ENCODE measurements at regions not wholly inside any gene's neighbourhood (a gene's known extent, or its start where the extent isn't known, plus 50 kb on each side); places are given as distances from the start of the nearest gene placed in this dataset.

DNA sequence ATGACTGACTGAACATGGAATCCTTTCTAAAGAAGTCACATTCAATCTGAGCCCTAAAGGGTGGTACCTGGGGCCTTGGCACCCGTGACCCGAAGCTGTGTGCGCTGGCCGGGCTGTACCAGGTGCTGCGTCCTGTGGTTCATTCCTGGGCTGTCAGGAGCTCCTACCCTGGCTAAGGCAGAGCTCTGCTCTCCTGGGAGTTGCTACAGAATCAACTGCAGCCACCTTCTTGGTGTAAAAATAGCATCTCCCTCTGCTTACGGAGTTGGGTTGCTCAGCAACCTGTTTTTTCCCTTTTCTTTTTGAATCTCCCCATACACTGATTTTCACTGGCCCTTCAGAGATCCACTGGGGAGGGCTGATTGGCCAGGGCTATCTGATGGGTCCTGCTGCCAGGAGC lies 236.6 kb upstream of the PDE10A start:
- H3K27ac ChIP-seq (ENCODE audit: low read depth in 1 of 2, low read length in 2 of 2) = no peak overlapping the region
- no peaks in the 10 kb centered on the region for H3K36me3 ChIP-seq (replicated peaks in 1 of 2; ENCODE audit: control insufficient read depth in 1 of 2, insufficient read depth in 2 of 2, low read length in 2 of 2)
- Mint-ChIP-seq H3K9me3 (peaks cover 0 to 4% (median 2%) of the 10 kb centered on the region in 7 donors), H3K4me3 (no peak overlapping the region), H3K36me3 (no peaks in the 10 kb centered on the region), H3K27ac (peak overlapping the region in 1 of 7 donors; percentile 11), H3K27me3 (ENCODE audit: low read depth in 3 of 3) (peaks cover 2 to 4% (median 3%) of the 10 kb centered on the region in 3 donors), H3K4me1 (no peaks in the 10 kb centered on the region)
- no peak overlapping the region for H3K4me3 ChIP-seq (replicated peaks in 1 of 3; ENCODE audit: low read depth in 2 of 3, low read length in 3 of 3)
- TF ChIP-seq, protein P1, sequence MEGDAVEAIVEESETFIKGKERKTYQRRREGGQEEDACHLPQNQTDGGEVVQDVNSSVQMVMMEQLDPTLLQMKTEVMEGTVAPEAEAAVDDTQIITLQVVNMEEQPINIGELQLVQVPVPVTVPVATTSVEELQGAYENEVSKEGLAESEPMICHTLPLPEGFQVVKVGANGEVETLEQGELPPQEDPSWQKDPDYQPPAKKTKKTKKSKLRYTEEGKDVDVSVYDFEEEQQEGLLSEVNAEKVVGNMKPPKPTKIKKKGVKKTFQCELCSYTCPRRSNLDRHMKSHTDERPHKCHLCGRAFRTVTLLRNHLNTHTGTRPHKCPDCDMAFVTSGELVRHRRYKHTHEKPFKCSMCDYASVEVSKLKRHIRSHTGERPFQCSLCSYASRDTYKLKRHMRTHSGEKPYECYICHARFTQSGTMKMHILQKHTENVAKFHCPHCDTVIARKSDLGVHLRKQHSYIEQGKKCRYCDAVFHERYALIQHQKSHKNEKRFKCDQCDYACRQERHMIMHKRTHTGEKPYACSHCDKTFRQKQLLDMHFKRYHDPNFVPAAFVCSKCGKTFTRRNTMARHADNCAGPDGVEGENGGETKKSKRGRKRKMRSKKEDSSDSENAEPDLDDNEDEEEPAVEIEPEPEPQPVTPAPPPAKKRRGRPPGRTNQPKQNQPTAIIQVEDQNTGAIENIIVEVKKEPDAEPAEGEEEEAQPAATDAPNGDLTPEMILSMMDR (IDR thresholded peaks at IDR 0.05) = no peak
- no peak for DNase-seq
- H3K4me1 ChIP-seq (ENCODE audit: control insufficient read depth in 1 of 2, insufficient read depth in 2 of 2, low read length in 2 of 2) = no peaks in the 10 kb centered on the region
- no peaks in the 10 kb centered on the region for H3K27me3 ChIP-seq (ENCODE audit: control insufficient read depth in 2 of 2, insufficient read depth in 2 of 2, low read length in 2 of 2)
- 76% methylated on average over 5 of the region's 6 CpGs for WGBS (ENCODE audit: insufficient coverage)
- no peak overlapping the region for H2AFZ ChIP-seq (ENCODE audit: insufficient read depth, low read depth, low read length, poor library complexity, severe bottlenecking)
- H3K9ac ChIP-seq (ENCODE audit: insufficient read depth, low read length, poor library complexity, severe bottlenecking) = no peak overlapping the region
- H4K20me1 ChIP-seq (ENCODE audit: insufficient read depth, low read length) = no peaks in the 10 kb centered on the region
- H3K79me2 ChIP-seq (ENCODE audit: insufficient read depth, low read length) = no peaks in the 10 kb centered on the region
- H3K9me3 ChIP-seq (replicated peaks in 1 of 2; ENCODE audit: control insufficient read depth in 1 of 2, insufficient read depth in 1 of 2, low read length in 2 of 2) = no peaks in the 10 kb centered on the region
- no peak overlapping the region for H3K4me2 ChIP-seq (replicated peaks; ENCODE audit: extremely low read depth, low read length, poor library complexity, severe bottlenecking)
- intact Hi-C loops (cut with micrococcal nuclease) = no loop called here

DNA sequence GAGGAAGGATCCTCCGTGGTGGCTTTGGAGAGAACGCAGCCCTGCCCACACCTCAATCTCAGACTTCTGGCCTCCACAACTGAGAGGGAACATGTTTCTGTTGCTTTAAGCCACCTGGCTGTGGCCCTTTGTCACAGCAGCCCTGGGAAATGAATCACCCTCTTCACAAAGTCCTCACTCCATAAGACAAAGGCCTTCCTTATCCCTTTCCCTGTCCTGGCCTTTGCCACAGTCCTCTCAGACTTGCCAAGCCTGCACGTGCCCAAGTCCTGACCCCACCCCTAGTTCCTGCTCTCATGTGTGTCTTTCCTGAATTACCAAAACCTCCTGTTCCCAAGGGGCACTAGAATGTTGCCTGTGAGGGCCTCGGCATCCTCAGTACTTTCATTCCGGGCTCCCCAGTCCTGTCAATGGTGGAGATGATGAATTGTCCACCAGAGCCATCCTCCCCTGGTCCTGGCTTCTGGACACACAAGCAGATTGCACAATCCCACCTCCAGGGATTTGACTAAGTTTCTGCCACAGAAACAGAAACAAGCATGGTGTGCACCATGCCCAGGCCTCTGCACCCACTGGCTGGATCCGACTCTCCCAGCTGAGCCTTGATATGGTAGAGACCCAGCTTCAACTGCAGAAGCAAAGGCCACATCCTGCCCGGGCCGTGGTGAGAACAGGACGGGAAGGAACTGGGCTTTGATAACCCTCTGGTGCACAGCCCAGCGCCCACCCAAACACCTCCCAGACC lies 232.6 kb upstream of the PDE10A start:
- H3K27ac ChIP-seq (ENCODE audit: low read depth in 1 of 2, low read length in 2 of 2) = no peak overlapping the region
- TF ChIP-seq, protein P1 (IDR thresholded peaks at IDR 0.05) = no peak
- WGBS (ENCODE audit: insufficient coverage) = 66% methylated on average over 8 of the region's 10 CpGs

More for the DNA sequence above, 232.6 kb upstream of the PDE10A start:
- peaks cover 0 to 2% (median 0%) of the 10 kb centered on the region in 7 donors for H3K9me3 Mint-ChIP-seq
- no peaks in the 10 kb centered on the region for H3K4me1 ChIP-seq (ENCODE audit: control insufficient read depth in 1 of 2, insufficient read depth in 2 of 2, low read length in 2 of 2)
- DNase-seq = no peak
- H3K36me3 ChIP-seq (replicated peaks in 1 of 2; ENCODE audit: control insufficient read depth in 1 of 2, insufficient read depth in 2 of 2, low read length in 2 of 2) = no peaks in the 10 kb centered on the region
- peaks cover 0 to 2% (median 2%) of the 10 kb centered on the region in 3 donors for H3K27me3 Mint-ChIP-seq (ENCODE audit: low read depth in 3 of 3)
- H4K20me1 ChIP-seq (ENCODE audit: insufficient read depth, low read length) = no peaks in the 10 kb centered on the region
- H3K9ac ChIP-seq (ENCODE audit: insufficient read depth, low read length, poor library complexity, severe bottlenecking) = no peak overlapping the region
- H3K36me3 Mint-ChIP-seq = no peaks in the 10 kb centered on the region
- intact Hi-C loops (cut with micrococcal nuclease) = no loop called here
- no peaks in the 10 kb centered on the region for H3K9me3 ChIP-seq (replicated peaks in 1 of 2; ENCODE audit: control insufficient read depth in 1 of 2, insufficient read depth in 1 of 2, low read length in 2 of 2)
- no peak overlapping the region for H3K27ac Mint-ChIP-seq
- H3K79me2 ChIP-seq (ENCODE audit: insufficient read depth, low read length) = no peaks in the 10 kb centered on the region
- no peak overlapping the region for H2AFZ ChIP-seq (ENCODE audit: insufficient read depth, low read depth, low read length, poor library complexity, severe bottlenecking)
- no peak overlapping the region for H3K4me3 ChIP-seq (replicated peaks in 1 of 3; ENCODE audit: low read depth in 2 of 3, low read length in 3 of 3)
- H3K4me1 Mint-ChIP-seq = no peaks in the 10 kb centered on the region
- H3K4me3 Mint-ChIP-seq = no peak overlapping the region
- no peaks in the 10 kb centered on the region for H3K27me3 ChIP-seq (ENCODE audit: control insufficient read depth in 2 of 2, insufficient read depth in 2 of 2, low read length in 2 of 2)
- no peak overlapping the region for H3K4me2 ChIP-seq (replicated peaks; ENCODE audit: extremely low read depth, low read length, poor library complexity, severe bottlenecking)
